GDM1 (cell line): ENCODE measurements at regions not wholly inside any gene's neighbourhood (a gene's known extent, or its start where the extent isn't known, plus 50 kb on each side); places are given as distances from the start of the nearest gene placed in this dataset.

ENCODE experiments used
- DNase-seq: peaks from one replicate; lab custom pipeline; 2025; lab: John Stamatoyannopoulos, UW

DNA sequence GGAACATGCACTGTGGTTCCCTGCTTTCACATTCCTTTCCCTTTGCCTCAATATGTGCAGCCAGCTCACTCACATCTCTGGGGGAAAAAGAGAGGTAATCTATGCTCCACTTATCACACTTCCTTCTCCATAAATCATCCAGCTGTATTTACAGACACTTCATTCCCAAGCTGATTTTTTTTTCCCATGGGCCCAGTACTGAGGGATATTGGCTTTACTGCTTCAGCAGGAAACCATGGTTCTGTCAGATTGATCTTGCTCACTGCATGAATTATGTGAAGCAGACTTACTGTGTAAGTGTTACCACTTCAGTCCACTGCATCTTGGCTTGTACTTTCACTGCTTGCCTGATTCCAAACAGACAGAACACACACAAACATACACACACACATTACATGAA is 555.6 kb downstream of the CCER1 start:
- DNase-seq = no peak

DNA sequence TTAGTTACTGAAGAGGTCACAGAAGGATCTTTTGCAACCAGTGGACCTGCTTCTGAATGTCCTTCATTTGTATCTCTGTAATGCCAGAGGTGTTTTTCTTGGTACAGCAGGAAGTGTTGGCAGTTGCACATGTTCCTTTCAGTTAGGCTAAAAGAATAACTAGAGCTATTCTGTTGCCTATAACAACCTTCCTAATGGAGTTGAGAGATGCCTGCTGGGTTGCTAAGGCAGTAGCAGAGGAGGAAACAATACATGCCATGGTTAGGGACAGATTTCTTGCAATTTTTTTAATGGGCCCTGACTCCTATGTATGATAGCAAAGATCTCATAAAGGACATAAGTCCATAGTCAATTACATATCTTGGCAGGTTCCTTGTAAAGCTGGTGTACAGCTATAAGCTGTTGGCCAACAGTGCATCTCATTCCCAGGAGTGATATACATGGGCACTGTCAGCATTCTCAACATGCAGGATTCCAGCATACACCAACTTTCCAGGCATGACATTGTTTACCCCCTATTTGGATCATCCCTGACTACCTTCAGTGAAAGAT is 556.6 kb downstream of the CCER1 start:
- DNase-seq = no peak

DNA sequence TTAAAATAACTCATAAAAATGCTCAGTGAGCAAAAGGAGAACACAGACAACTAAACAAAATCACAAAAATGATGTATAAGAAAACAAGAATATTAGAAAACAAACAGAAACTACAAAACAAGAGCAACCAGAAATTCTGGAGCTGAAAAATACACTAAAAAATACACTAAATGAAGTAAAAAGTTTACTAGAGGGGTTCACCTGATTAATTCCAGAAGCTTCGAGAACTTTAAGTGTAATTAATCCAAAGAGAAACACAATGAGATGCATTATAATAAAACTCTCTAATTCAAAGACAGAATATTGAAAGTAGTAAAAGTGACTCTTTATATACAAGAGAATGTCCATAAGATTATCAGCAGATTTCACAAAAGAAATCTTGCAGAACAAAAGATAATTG is 558.4 kb downstream of the CCER1 start:
- no peak for DNase-seq

DNA sequence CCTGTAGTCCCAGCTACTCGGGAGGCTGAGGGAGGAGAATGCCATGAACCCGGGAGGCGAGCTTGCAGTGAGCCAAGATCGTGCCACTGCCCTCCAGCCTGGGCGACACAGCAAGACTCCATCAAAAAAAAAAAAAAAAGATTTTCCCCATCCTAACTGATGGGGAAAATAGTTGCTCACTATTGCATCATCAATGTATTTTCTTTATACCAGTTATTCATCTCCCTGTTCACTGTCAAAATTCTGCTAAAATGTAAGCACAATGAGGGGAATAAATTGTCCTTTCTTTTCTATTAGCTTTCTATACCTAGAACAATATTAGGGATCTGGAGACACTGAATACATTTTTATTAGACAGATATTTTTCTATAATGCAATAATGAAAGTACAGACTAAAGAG is 561.3 kb downstream of the CCER1 start:
- DNase-seq = no peak

DNA sequence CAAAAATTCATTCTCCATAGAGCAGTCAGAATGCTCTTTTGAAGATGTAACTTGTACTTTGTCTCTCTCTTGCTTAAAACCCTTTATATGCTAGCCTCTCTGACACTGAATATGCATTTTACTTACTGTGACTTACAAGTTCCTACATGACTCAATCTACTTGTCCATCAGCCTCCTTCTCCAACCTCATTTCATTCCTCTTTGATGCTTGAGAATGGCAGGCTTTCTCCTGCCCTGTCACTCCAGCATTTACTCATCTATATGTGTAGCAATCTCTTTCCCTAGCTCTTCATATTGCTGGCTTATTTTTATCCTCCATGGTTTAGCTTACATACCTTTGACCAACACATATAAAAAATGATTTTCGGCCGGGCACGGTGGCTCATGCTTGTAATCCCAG is 561.9 kb downstream of the CCER1 start:
- DNase-seq = no peak

DNA sequence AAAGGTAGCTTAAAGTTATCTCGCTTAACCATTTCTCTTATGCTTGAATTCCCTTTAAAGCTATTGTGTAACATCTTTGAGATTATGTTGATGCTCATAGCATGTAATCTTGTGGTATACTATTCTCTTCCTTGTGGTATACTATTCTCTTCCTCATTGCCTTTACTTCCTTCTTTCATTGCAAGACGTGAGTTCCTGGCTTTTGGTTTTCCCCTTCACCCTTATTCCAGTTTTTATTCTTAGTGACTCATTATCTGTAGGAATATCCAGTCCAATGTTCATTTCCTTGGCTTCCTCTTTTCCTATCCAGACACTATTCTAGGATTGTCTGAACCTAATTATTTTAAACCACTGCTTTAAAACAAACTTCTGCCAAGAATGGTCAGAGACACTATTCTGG is 564.0 kb downstream of the CCER1 start:
- DNase-seq = no peak

DNA sequence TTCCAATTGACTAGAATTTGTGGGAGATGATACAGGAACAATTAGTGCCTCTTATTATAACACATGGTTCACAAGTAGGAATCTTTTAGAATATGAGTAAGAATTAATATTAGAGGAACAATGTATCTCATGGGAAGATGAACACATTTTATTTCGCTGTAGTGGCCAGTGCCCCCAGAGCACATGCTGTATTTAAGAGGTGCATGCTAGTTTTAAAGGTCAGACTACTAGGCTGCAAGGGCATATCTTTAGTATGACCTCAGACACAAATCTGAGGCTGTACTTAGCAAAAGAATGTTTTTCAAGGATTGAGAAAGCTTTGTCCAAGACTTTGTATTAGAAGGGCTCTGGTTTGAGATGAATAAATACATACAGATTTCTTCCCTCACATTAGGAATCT is 586.9 kb downstream of the CCER1 start:
- no peak for DNase-seq

GRCh38 chr12:90366286-90366685 is 588.7 kb downstream of the CCER1 start:
- no peak for DNase-seq

GRCh38 chr12:90360300-90360699 is 594.7 kb downstream of the CCER1 start:
- no peak for DNase-seq

GRCh38 chr12:90355711-90356355 is 599.1 kb downstream of the CCER1 start:
- no peak for DNase-seq

DNA sequence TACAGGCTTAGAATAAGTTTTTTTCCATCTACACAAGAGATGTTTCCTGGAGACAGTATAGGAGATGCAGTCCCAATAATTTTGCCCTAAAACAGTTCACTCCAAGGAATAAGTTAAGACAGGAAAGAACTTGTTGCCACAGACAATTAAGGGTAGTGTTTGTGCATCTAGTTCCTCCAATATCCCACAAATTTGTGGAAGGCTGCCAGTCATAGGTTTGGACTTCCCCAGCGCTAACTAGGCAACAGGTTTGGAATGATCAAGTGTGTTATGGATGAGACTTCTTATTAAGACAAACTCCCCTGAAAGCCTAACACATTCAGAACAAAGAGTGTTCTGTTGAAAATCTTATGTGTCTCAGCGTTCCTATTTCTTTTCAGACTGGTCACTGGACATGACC is 611.0 kb downstream of the CCER1 start:
- no peak for DNase-seq

DNA sequence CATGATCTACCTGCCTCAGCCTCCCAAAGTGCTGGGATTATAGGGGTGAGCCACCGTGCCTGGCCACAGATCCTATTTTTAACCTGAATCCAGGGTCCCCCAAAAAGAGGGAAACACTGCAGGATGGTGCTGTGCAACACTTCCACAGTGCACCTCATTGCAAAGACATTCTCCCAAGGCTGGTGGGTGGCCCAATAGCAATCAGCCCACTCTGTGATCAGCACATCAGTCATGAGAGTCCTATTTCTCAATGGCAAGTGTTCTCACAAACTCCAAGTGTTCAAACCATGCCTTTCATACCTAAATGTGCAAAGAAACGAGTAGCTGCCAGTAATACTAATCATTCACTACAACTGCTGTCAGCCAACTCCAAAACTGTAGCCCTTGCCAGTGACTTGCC is 612.9 kb downstream of the CCER1 start:
- no peak for DNase-seq

- DNase-seq = no peak
These were observed 615.1 kb downstream of the CCER1 start for GRCh38 chr12:90339837-90340236.

DNA sequence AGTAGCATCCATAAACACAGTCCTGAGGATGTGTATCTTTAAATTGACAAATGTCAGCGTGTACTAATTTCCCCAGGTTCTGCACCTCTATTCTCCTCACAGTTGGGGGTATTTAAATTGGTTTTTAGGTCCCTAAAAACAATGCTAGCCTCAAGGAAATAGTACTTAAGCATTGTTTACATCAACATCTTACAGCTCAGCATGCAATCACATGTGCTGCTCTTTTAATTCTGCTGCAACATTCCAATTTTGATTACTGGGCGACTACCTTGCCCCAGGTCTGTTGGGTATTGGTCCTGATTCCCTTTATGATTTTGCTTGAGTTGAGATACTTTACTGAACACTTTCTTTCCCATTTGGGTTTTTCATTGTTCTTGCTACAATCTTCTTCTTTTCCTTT is 616.6 kb downstream of the CCER1 start:
- no peak for DNase-seq

DNA sequence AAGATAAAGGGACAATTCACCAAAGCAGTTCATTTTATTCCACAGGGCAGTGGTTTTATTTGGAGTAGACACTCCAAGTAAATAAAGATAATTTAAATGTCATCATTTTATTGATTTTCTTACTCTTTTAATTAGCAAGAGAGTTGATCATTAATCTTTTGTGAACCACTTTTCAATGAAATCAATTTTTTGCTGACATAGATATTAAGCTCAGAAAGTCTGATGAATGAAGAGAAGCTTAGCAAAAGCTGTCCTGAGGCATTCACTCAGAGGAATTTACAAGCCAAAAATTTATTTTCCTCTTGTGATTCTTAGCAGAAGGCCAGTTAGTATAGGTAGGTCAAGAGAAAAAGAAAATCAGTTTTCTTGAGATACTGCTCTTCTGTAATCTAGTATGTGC is 618.0 kb downstream of the CCER1 start:
- DNase-seq = no peak

DNA sequence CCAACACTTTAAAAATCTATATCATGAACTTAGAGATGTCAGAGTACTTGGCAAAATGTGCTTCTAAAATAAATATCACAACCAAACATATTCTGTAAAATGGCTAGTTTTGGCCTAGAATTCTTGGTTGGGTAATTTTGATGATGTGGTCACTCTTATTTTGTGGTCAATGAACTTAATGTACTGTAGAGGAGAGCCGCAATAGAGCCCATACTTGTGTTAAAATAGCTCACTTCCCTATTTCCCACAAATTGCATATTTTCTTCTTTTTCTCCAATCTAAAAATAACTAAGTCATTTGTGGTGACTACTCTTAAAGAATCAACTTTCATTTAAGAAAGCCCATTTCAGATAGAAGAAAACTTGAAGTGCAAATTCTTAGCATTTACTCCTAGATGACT is 619.4 kb downstream of the CCER1 start:
- DNase-seq = no peak

DNA sequence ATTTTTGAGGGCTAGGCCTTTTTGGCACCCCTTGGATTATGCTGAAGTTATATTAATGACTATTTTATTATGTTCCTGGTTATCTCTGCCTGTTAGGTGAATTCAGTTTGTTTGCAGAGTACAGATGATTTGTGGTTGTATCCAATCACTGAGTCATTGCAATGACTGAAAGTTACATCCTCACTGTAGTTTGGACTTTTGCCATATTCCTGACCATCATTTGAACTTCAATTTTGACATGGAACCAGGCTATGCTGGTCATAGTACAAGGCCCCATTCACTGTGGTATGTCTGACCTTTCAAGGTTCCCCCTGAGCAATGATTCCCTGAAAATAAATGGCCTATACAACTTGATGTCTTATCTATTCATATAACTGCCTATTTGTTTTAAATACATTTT is 621.0 kb downstream of the CCER1 start:
- no peak for DNase-seq

DNA sequence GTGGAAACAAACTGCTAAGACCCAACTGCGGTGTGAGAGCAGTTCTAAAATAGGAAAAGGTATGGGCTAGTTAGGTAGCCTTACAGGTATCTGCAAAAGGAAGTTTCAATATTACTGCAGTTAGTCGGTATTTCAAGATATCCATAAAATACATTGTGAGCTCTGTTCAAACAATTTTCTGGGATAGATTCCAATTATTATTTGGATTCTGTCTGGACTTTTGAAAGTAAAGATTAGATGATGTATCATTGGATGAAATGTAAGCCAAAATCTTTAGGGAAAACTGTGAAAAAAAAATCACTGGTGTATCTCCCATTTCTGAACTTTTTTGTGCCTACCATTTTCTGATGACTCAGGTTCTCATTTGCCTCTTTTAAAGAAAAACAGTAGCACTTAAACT is 621.6 kb downstream of the CCER1 start:
- DNase-seq = no peak

- no peak for DNase-seq
These were observed 623.2 kb downstream of the CCER1 start for GRCh38 chr12:90331821-90332220.

DNA sequence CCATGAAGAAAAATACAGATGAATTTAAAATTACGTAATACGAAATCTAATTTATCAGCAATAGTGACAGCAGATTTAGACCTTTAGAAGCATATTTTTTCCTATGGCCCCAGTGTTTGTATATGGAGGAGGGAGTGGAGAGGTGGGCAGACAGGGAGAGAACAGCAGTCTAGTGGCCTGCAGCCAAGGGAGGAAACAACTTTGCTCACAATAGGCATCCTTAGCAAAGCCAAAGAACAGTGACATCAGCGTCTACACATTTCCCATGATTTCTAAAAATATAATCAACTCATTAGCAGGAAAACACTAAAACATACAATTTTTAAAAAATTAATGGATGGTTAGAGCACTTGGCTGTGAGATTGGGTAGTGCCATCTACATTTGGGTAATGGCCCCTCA is 622.6 kb upstream of the ATP2B1 start:
- DNase-seq = no peak

DNA sequence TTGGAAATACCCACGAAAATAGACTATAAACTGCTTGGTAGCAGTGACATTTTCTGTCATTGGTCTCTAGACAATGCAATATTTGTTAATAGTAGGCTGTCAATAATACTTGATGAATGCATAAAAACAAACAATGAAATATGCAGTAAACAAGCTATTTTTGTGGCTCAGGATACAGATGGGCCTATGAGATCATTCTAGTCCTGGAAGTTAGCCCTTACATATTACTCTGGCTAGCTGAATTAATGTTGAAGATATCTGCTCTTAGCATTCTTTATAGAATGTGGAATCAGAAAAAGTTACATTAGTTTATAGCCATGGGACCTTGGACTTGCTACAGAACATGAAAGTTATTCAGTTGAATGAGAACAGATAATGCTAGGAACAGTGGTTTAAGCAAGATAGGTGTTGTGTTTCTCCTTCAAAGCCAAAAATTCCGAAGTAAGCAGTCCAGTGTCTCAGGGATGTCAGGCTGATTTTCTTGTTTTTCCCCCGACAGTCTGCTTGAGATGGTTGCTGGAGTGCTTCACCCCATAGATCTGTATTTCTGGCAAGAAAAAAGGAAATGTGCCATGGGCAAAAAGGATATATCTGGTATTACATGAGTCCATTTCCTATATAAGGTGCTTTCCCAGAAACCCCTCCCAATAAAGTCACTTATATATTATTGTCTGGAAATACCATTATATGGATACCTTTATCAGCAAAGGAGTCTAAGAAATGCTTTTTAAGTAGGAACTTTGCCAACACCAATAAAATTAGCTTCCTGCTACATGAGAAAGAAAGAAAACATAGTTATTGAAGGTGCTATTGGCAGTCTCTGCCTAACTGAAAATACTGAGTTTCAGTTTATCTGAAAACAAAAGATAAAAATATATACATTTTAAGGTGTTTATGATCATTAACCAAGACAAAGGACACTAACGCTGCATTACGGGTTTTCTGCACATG is 619.4 kb upstream of the ATP2B1 start:
- DNase-seq = no peak

GRCh38 chr12:90323217-90323616 is 614.6 kb upstream of the ATP2B1 start:
- no peak for DNase-seq

GRCh38 chr12:90322006-90322405 is 613.4 kb upstream of the ATP2B1 start:
- DNase-seq = no peak
